Panc1 (cell line): ENCODE measurements at regions not wholly inside any gene's neighbourhood (a gene's known extent, or its start where the extent isn't known, plus 50 kb on each side); places are given as distances from the start of the nearest gene placed in this dataset.

Experiments
- ATAC-seq: fragments of 200-7000 bp; cut with Tn5 transposase; 2 replicates; pipeline ENCODE4 v1.9.1; 2020; ENCODE audit warnings: mild to moderate bottlenecking, moderate library complexity
- BruUV-seq: library from RNA; stranded (reverse); fragments of 400-500 nt; replicated peaks from 2 replicates; lab custom pipeline; 2021; lab: Mats Ljungman, UMichigan
- CTCF ChIA-PET: fragments of 300-600 bp; sonication (Branson Sonifier 250); formaldehyde crosslinking; loops from one replicate; lab custom pipeline; 2022; ENCODE audit warnings: antibody characterized with exemption; lab: Charles Lee
- POLR2A ChIA-PET: fragments of 300-600 bp; sonication (Branson Sonifier 250); formaldehyde crosslinking; loops from one replicate; lab custom pipeline; 2022; ENCODE audit warnings: antibody characterized with exemption; lab: Charles Lee
- DNase-seq: peaks from one replicate; pipeline ENCODE4 v3.0.0-alpha.2; 2010; ENCODE audit warnings: low read depth, low spot score
- H3K27ac ChIP-seq: 2 replicates; pipeline ENCODE4 v1.5.1; 2011; ENCODE audit warnings: mild to moderate bottlenecking, low read length, inconsistent platforms
- H3K27me3 ChIP-seq: fragments of 200-500 bp; sonication (Bioruptor generic); 2 replicates; pipeline ENCODE4 v1.6.0; 2014; ENCODE audit warnings: low read length, inconsistent platforms; ENCODE audit not compliant: control insufficient read depth, insufficient read depth
- H3K36me3 ChIP-seq: fragments of 200-500 bp; sonication (Bioruptor generic); 2 replicates; pipeline ENCODE4 v1.5.1; 2014; ENCODE audit warnings: inconsistent platforms, mild to moderate bottlenecking, low read length, moderate library complexity; ENCODE audit not compliant: control insufficient read depth, insufficient read depth
- H3K4me1 ChIP-seq: 2 replicates; pipeline ENCODE4 v1.5.1; 2011; ENCODE audit warnings: inconsistent platforms, mild to moderate bottlenecking, low read length, moderate library complexity; ENCODE audit not compliant: control insufficient read depth, insufficient read depth
- H3K4me3 ChIP-seq, 2 experiments: 2 replicates each; pipeline ENCODE4 v1.5.1; 2011 to 2012; ENCODE audit warnings: low read depth in 2 of 2, low read length in 2 of 2, mild to moderate bottlenecking in 2 of 2, inconsistent platforms in 1 of 2, moderate library complexity in 1 of 2
- H3K9me3 ChIP-seq: fragments of 200-500 bp; sonication (Bioruptor generic); 2 replicates; pipeline ENCODE4 v1.5.1; 2014; ENCODE audit warnings: low read depth, mild to moderate bottlenecking, inconsistent platforms, low read length, moderate library complexity; ENCODE audit not compliant: control insufficient read depth, insufficient read depth
- CTCF ChIP-seq: fragments of 450-650 bp; IDR thresholded peaks from 2 replicates; pipeline ENCODE4 v1.5.1; 2017; ENCODE audit warnings: mild to moderate bottlenecking
- POLR2AphosphoS5 ChIP-seq: IDR thresholded peaks from 2 replicates; pipeline ENCODE4 v1.6.1; 2012; ENCODE audit warnings: mild to moderate bottlenecking, low read depth, low read length, moderate library complexity
- REST ChIP-seq, 2 experiments: IDR thresholded peaks; 2 replicates each; pipeline ENCODE4 v1.6.1; 2011 to 2012; ENCODE audit warnings: low read depth in 2 of 2, control low read depth in 1 of 2, low read length in 1 of 2, mild to moderate bottlenecking in 1 of 2, moderate library complexity in 1 of 2; ENCODE audit not compliant: insufficient read depth in 1 of 2
- SIN3A ChIP-seq: IDR thresholded peaks from 2 replicates; pipeline ENCODE4 v1.6.1; 2012; ENCODE audit warnings: low read depth, mild to moderate bottlenecking, low read length, moderate library complexity, borderline replicate concordance; ENCODE audit not compliant: insufficient read depth
- TCF7L2 ChIP-seq: IDR thresholded peaks from 2 replicates; pipeline ENCODE4 v1.6.1; 2011; ENCODE audit warnings: mild to moderate bottlenecking, low read depth, low read length, inconsistent platforms
- in situ Hi-C: cut with HindIII; loops from 2 replicates; pipeline ENCODE4 v1.10.0; 2016; ENCODE audit warnings: low sequenced_read_pairs, low pct_unique_long_range_greater_than_20kb
- intact Hi-C: fragments of 100-400 bp; cut with micrococcal nuclease; formaldehyde crosslinking; loops from one replicate; pipeline ENCODE4 v1.10.0; 2022; ENCODE audit not compliant: unreplicated experiment

- ATAC-seq (no peak), DNase-seq (no peak)
- Histone ChIP-seq H3K27ac (no peak overlapping the region), H3K36me3 (no peaks in the 10 kb centered on the region), H3K4me1 (no peaks in the 10 kb centered on the region), H3K4me3 (no peak overlapping the region), H3K27me3 (no peaks in the 10 kb centered on the region), H3K9me3 (no peaks in the 10 kb centered on the region)
- no TSS peak for BruUV-seq
- TF ChIP-seq POLR2AphosphoS5 (no peak), REST (IDR thresholded peaks at IDR 0.05; ENCODE audit: insufficient read depth in 1 of 2, low read depth in 2 of 2, low read length in 1 of 2) (no peak), SIN3A (no peak), CTCF (no peak), TCF7L2 (no peak)
- in situ Hi-C loops (no loop called here), intact Hi-C loops (no loop called here)
- ChIA-PET POLR2A (no interaction called here), CTCF (no interaction called here)
Measured at GRCh38 chr3:78279091-78279490, 1239.2 kb downstream of the ROBO2 start.

GRCh38 chr3:78281381-78281780 lies 1241.5 kb downstream of the ROBO2 start:
- H3K4me3 ChIP-seq = no peak overlapping the region
- POLR2A ChIA-PET = no interaction called here
- H3K9me3 ChIP-seq = no peaks in the 10 kb centered on the region
- no peaks in the 10 kb centered on the region for H3K27me3 ChIP-seq
- in situ Hi-C loops (no loop called here), intact Hi-C loops (no loop called here)
- TF ChIP-seq SIN3A (no peak), POLR2AphosphoS5 (no peak), TCF7L2 (no peak), REST (IDR thresholded peaks at IDR 0.05; ENCODE audit: insufficient read depth in 1 of 2, low read depth in 2 of 2, low read length in 1 of 2) (no peak), CTCF (no peak)
- ATAC-seq (no peak), DNase-seq (no peak)
- H3K36me3 ChIP-seq = no peaks in the 10 kb centered on the region
- BruUV-seq = no TSS peak
- no peaks in the 10 kb centered on the region for H3K4me1 ChIP-seq
- no peak overlapping the region for H3K27ac ChIP-seq
- CTCF ChIA-PET = no interaction called here
